ENCODE measurements at regions not wholly inside any gene's neighbourhood (a gene's known extent, or its start where the extent isn't known, plus 50 kb on each side); places are given as distances from the start of the nearest gene placed in this dataset.

DNA sequence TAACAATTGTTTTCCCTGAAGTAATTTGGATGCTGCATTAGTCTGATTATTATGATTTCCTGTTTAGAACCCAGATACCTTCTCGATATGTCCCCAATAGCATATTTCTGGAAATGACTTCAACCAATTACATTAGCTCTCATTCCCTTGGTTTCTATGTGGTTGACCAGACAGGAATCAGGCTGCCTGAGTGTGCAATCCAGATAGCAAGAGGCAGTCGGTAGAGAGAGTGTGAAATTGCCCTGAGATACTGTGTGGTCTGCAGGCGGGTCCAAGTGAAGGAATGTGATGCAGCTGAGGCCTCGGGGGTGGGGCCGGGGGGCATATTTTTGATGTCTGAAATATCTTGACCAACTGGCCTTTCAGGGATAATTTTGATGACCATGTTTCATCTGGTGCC, 143.9 kb upstream of the ITGA6 start:
- H3K4me1 ChIP-seq (ENCODE audit: control insufficient read depth in 1 of 2, insufficient read depth in 2 of 2, low read length in 2 of 2) = peaks cover 65 to 74% of the 10 kb centered on the region in 2 donors
- H3K4me3 ChIP-seq (replicated peaks in 1 of 3; ENCODE audit: low read depth in 2 of 3, low read length in 3 of 3) = no peak overlapping the region
- Mint-ChIP-seq H3K36me3 (no peaks in the 10 kb centered on the region), H3K27me3 (ENCODE audit: low read depth in 3 of 3) (no peaks in the 10 kb centered on the region), H3K4me3 (no peak overlapping the region), H3K9me3 (no peaks in the 10 kb centered on the region), H3K4me1 (peaks cover 69% of the 10 kb centered on the region), H3K27ac (peak overlapping the region in 4 of 7 donors; percentile 51 to 76 (median 64))
- H3K79me2 ChIP-seq (ENCODE audit: insufficient read depth, low read length) = no peaks in the 10 kb centered on the region
- H3K36me3 ChIP-seq (replicated peaks in 1 of 2; ENCODE audit: control insufficient read depth in 1 of 2, insufficient read depth in 2 of 2, low read length in 2 of 2) = no peaks in the 10 kb centered on the region
- DNase-seq = no peak
- no peak overlapping the region for H3K27ac ChIP-seq (ENCODE audit: low read depth in 1 of 2, low read length in 2 of 2)
- WGBS (ENCODE audit: insufficient coverage) = 2% methylated on average over 4 of the region's 5 CpGs
- no peak overlapping the region for H2AFZ ChIP-seq (ENCODE audit: insufficient read depth, low read depth, low read length, poor library complexity, severe bottlenecking)
- no peak overlapping the region for H3K9ac ChIP-seq (ENCODE audit: insufficient read depth, low read length, poor library complexity, severe bottlenecking)
- H3K27me3 ChIP-seq (ENCODE audit: control insufficient read depth in 2 of 2, insufficient read depth in 2 of 2, low read length in 2 of 2) = no peaks in the 10 kb centered on the region
- TF ChIP-seq CTCF (IDR thresholded peaks at IDR 0.05) = no peak
- intact Hi-C loops (cut with micrococcal nuclease) = loop anchor here in 1 of 2 donors (10.0 kb wide), 1 partner anchor 69 kb away; no protein-coding TSS in a partner anchor
- H4K20me1 ChIP-seq (ENCODE audit: insufficient read depth, low read length) = no peaks in the 10 kb centered on the region
- no peak overlapping the region for H3K4me2 ChIP-seq (replicated peaks; ENCODE audit: extremely low read depth, low read length, poor library complexity, severe bottlenecking)
- H3K9me3 ChIP-seq (replicated peaks in 1 of 2; ENCODE audit: control insufficient read depth in 1 of 2, insufficient read depth in 1 of 2, low read length in 2 of 2) = no peaks in the 10 kb centered on the region

DNA sequence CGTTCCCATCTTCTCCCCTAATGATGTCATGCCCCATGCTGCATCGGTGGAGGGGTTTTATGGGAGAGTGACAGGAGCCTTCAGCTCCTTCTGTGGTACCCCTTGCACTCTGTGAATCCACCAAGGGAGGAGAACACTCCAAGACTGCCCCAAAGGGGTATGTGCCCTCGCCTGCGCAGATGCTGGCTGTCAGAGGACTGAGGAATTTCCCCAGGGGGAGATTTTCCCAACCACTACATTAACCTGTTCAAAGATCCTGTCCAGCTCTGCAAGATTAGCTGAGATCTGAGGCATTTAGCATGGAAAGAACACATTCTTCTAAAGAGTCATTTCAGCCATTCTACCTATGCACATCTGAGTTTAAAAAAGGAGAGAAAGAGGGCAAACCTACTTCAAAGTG, 143.2 kb upstream of the ITGA6 start:
- Histone ChIP-seq H3K4me2 (replicated peaks; ENCODE audit: extremely low read depth, low read length, poor library complexity, severe bottlenecking) (no peak overlapping the region), H3K79me2 (ENCODE audit: insufficient read depth, low read length) (no peaks in the 10 kb centered on the region), H3K36me3 (replicated peaks in 1 of 2; ENCODE audit: control insufficient read depth in 1 of 2, insufficient read depth in 2 of 2, low read length in 2 of 2) (no peaks in the 10 kb centered on the region), H2AFZ (ENCODE audit: insufficient read depth, low read depth, low read length, poor library complexity, severe bottlenecking) (no peak overlapping the region), H3K27ac (ENCODE audit: low read depth in 1 of 2, low read length in 2 of 2) (no peak overlapping the region), H3K4me1 (ENCODE audit: control insufficient read depth in 1 of 2, insufficient read depth in 2 of 2, low read length in 2 of 2) (peaks cover 60 to 67% of the 10 kb centered on the region in 2 donors), H4K20me1 (ENCODE audit: insufficient read depth, low read length) (no peaks in the 10 kb centered on the region), H3K9me3 (replicated peaks in 1 of 2; ENCODE audit: control insufficient read depth in 1 of 2, insufficient read depth in 1 of 2, low read length in 2 of 2) (no peaks in the 10 kb centered on the region), H3K9ac (ENCODE audit: insufficient read depth, low read length, poor library complexity, severe bottlenecking) (no peak overlapping the region), H3K4me3 (replicated peaks in 1 of 3; ENCODE audit: low read depth in 2 of 3, low read length in 3 of 3) (no peak overlapping the region), H3K27me3 (ENCODE audit: control insufficient read depth in 2 of 2, insufficient read depth in 2 of 2, low read length in 2 of 2) (no peaks in the 10 kb centered on the region)
- H3K9me3 Mint-ChIP-seq = no peaks in the 10 kb centered on the region
- no peaks in the 10 kb centered on the region for H3K27me3 Mint-ChIP-seq (ENCODE audit: low read depth in 3 of 3)
- TF ChIP-seq CTCF (IDR thresholded peaks at IDR 0.05) = no peak
- intact Hi-C loops (cut with micrococcal nuclease) = loop anchor here in 1 of 2 donors (10.0 kb wide), 1 partner anchor 69 kb away; no protein-coding TSS in a partner anchor
- peak overlapping the region in 2 of 7 donors; percentile 4 to 19 for H3K27ac Mint-ChIP-seq
- H3K4me3 Mint-ChIP-seq = no peak overlapping the region
- H3K4me1 Mint-ChIP-seq = peaks cover 62% of the 10 kb centered on the region
- H3K36me3 Mint-ChIP-seq = no peaks in the 10 kb centered on the region
- no peak for DNase-seq
- no CpG with 5 or more reads among the region's 4 CpGs for WGBS (ENCODE audit: insufficient coverage)
